Adrenal gland (tissue), 9 donors: ENCODE measurements at regions not wholly inside any gene's neighbourhood (a gene's known extent, or its start where the extent isn't known, plus 50 kb on each side); places are given as distances from the start of the nearest gene placed in this dataset.
"Not testable (repeated sequence)": the region's sequence is repeated elsewhere in the genome, so short reads cannot be mapped to it uniquely, and the experiment has no call there.

Experiments
- DNase-seq, 7 donors: peaks; one replicate each; pipeline ENCODE4 v3.0.0-alpha.2; 2019 to 2020
- H3K27ac ChIP-seq, 5 donors: fragments of 200-600 bp; sonication (generic) in 4 of 5; 1 replicate in 3 of 5; 2 replicates in 2 of 5; pipeline versions ENCODE4 v1.5.1 to v1.8.0; 2016 to 2020; ENCODE audit warnings: mild to moderate bottlenecking in 1 of 5
- H3K27me3 ChIP-seq: fragments of 200-600 bp; 2 replicates; pipeline ENCODE4 v1.8.0; 2021
- H3K36me3 ChIP-seq, 2 donors: fragments of 200-600 bp; replicated peaks in 1 of 2; 1 replicate in 1 of 2; 2 replicates in 1 of 2; pipeline versions ENCODE4 v1.5.1 to v1.8.0; 2018 to 2022
- H3K4me1 ChIP-seq, 2 donors: fragments of 200-600 bp; replicated peaks in 1 of 2; 1 replicate in 1 of 2; 2 replicates in 1 of 2; pipeline versions ENCODE4 v1.5.1 to v1.8.0; 2018 to 2021
- H3K4me3 ChIP-seq, 4 donors: fragments of 200-600 bp; sonication (generic) in 3 of 4; one replicate each; pipeline ENCODE4 v1.5.1; 2016 to 2018
- H3K9me3 ChIP-seq, 3 donors: fragments of 200-600 bp; sonication (generic) in 1 of 3; replicated peaks in 1 of 3; 1 replicate in 2 of 3; 2 replicates in 1 of 3; pipeline versions ENCODE4 v1.5.1 to v1.8.0; 2016 to 2021
- CTCF ChIP-seq, 6 experiments: fragments of 450-650 bp in 4 of 6; fragments of 200-600 bp in 2 of 6; sonication (generic) in 1 of 6; IDR thresholded peaks; 1 replicate in 5 of 6; 2 replicates in 1 of 6; pipeline versions ENCODE4 v1.5.1 to v1.8.0; 2016 to 2021; ENCODE audit warnings: antibody characterized with exemption in 6 of 6, mild to moderate bottlenecking in 2 of 6, moderate library complexity in 1 of 6
- POLR2A ChIP-seq, 2 donors: fragments of 450-650 bp; IDR thresholded peaks; one replicate each; pipeline ENCODE4 v1.6.1; 2017; ENCODE audit warnings: antibody characterized with exemption in 2 of 2, mild to moderate bottlenecking in 2 of 2, moderate library complexity in 1 of 2
- WGBS, 4 donors: extraction: QIAGEN DNeasy Blood & Tissue Kit in 2 of 4; methylation state at CpG; one replicate each; pipeline versions ENCODE4 v1.1.5 to v1.1.7; 2013 to 2017; 5-methylcytosine and 5-hydroxymethylcytosine counted together
- intact Hi-C, 2 donors: fragments of 100-400 bp; cut with DNase I; formaldehyde crosslinking; loops; one replicate each; pipeline versions ENCODE4 v1.14.1 to v1.15.0; 2022 to 2023
- donor health status: healthy with polysubstance abuse.
- donor health status: Bipolar disorder and iron deficiency.
- donor health status: DM: yes; HTN: yes; CAD: no.
- donor health status: DM: no; HTN: no; CAD: no.
- donor health status: DM: no; HTN: no; CAD: no.

DNA sequence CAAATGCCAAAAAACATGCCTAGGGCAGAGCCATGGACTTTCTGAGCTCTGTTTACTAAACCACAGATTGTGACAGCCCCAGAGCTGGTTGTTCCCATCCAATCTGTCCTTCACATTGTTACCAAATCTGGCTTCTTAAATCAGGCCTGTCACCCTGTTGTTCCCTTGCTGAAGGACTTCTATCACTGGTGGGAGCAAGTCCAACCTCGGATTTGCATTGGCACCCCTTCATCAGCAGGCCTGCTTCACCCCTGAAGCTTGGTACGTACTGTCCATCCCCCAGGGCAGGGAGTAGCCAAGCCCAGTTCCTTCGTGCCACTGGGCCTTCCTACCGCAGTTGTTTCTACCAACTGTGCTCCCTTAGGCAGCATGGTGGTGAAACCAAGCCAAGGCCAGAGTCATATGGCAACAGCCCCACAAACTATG lies 357.3 kb upstream of the JARID2 start:
- no peak overlapping the region for H3K4me3 ChIP-seq
- H3K27ac ChIP-seq: no peak overlapping the region
- intact Hi-C loops: no loop called here
- DNase-seq: no peak
- no peaks in the 10 kb centered on the region for H3K4me1 ChIP-seq
- H3K27me3 ChIP-seq: no peaks in the 10 kb centered on the region
- H3K9me3 ChIP-seq: no peaks in the 10 kb centered on the region
- 85 to 93% (median 87%) methylated on average over 2 to 4 of the region's 4 CpGs for WGBS, 4 donors
- TF ChIP-seq POLR2A (IDR thresholded peaks at IDR 0.05): no peak
- no peak for TF ChIP-seq CTCF (IDR thresholded peaks at IDR 0.05)
- H3K36me3 ChIP-seq: no peaks in the 10 kb centered on the region

DNA sequence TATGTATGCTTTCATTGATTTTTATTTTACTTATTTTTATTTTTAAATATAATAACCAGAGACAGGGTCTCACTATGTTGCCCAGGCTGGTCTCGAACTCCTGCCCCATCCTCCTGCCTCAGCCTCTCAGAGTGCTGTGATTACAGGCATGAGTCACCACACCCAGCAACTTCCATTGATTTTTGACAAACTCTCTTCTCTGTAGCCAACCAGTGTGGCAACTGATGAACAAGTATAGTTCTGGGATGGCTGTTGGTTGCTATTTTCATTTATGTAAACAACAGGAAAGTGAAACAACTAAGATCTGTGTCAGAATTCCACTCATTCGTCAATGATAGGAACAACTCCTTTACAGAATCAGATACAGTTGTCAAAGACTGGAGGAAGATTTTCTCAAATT lies 356.7 kb upstream of the JARID2 start:
- Histone ChIP-seq H3K4me3 (no peak overlapping the region), H3K27ac (no peak overlapping the region), H3K36me3 (no peaks in the 10 kb centered on the region), H3K4me1 (no peaks in the 10 kb centered on the region), H3K27me3 (no peaks in the 10 kb centered on the region), H3K9me3 (no peaks in the 10 kb centered on the region)
- no peak for DNase-seq
- intact Hi-C loops: no loop called here
- 64 to 70% (median 66%) methylated on average over 2 of the region's 2 CpGs for WGBS, 4 donors
- TF ChIP-seq CTCF (IDR thresholded peaks at IDR 0.05) (no peak), POLR2A (IDR thresholded peaks at IDR 0.05) (no peak)

DNA sequence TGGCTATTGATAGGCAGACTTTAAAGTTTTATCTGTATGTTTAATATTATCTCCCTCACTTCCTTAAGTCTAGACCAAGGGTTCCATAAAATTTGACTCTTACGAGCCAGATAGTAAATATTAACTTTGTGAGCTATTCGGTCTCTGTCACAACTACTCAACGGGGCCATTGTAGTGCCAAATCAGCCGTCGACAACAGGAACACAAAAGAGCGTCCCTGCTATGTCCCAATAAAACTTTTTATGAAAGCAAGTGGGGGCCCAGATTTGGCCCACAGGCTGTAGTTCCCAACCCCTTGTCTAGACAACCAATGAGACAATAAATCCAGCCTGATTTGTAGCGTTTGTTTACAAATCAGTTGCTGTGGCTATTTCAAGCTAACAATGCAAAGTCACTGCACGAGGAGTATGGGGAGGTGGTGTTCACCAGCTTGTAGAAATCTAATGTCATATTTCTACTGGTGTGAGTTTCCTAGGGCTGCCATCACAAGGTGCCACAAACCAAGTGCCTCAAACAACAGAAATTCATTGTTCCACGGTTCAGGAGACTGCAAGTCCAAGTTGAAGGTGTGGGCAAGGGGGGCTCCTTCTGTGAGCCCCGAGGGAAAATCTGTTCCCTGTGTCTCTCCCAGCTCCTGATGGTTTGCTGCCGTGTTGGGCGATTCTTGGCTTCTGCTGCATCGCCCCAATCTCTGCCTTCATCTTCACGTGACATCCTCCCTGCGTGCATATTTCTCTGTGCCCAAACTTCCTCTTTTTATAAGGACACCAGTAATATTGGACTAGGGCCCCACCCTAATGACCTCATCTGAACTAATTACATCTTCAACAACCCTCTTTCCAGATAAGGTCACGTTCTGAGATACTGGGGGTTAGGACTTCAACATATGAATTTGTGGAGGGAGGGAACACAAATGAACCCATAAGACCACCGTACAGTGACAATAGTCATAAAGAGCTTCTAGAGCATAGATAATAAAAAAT lies 356.0 kb upstream of the JARID2 start:
- TF ChIP-seq POLR2A (IDR thresholded peaks at IDR 0.05) (no peak), CTCF (IDR thresholded peaks at IDR 0.05) (no peak)
- intact Hi-C loops: no loop called here
- 83 to 90% (median 83%) methylated on average over 17 of the region's 17 CpGs for WGBS, 4 donors

DNA sequence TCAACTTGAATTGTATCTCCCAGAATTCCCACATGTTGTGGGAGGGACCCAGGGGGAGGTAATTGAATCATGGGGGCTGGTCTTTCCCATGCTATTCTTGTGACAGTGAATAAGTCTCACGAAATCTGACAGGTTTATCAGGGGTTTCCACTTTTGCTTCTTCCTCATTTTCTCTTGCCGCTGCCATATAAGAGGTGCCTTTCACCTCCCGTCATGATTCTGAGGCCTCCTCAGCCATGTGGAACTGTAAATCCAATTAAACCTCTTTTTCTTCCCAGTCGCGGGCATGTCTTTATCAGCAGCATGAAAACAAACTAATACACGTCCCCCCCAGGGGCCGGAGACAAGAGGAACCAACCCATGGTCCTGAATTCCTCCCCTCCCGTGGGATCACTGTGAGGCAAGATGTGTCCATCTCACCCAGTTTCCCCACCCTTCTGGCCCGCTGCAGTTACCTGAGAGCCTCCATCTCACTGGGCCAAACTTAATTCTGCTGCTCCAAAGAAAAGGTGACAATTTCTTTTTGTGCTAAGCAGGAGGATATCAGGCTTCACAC lies 354.0 kb upstream of the JARID2 start:
- H3K9me3 ChIP-seq, H3K27me3 ChIP-seq, DNase-seq, H3K36me3 ChIP-seq, intact Hi-C loops, H3K4me1 ChIP-seq, H3K4me3 ChIP-seq, H3K27ac ChIP-seq: not testable (repeated sequence)
- WGBS, 4 donors: 73 to 84% (median 79%) methylated on average over 9 of the region's 9 CpGs

More for the DNA sequence above, 356.0 kb upstream of the JARID2 start:
- Histone ChIP-seq H3K4me1 (no peaks in the 10 kb centered on the region), H3K9me3 (no peaks in the 10 kb centered on the region), H3K27ac (no peak overlapping the region), H3K36me3 (no peaks in the 10 kb centered on the region), H3K4me3 (no peak overlapping the region), H3K27me3 (no peaks in the 10 kb centered on the region)
- no peak for DNase-seq
